Erythroblast (primary cell): ENCODE measurements at regions not wholly inside any gene's neighbourhood (a gene's known extent, or its start where the extent isn't known, plus 50 kb on each side); places are given as distances from the start of the nearest gene placed in this dataset.

Experiments used
- GATA1 ChIP-seq: IDR thresholded peaks from 2 replicates; pipeline ENCODE4 v1.6.1; 2011; ENCODE audit warnings: low read depth, mild to moderate bottlenecking, control low read depth, low read length, moderate library complexity
- POLR2A ChIP-seq: IDR thresholded peaks from 2 replicates; pipeline ENCODE4 v1.6.1; 2011; ENCODE audit warnings: mild to moderate bottlenecking, low read length

DNA sequence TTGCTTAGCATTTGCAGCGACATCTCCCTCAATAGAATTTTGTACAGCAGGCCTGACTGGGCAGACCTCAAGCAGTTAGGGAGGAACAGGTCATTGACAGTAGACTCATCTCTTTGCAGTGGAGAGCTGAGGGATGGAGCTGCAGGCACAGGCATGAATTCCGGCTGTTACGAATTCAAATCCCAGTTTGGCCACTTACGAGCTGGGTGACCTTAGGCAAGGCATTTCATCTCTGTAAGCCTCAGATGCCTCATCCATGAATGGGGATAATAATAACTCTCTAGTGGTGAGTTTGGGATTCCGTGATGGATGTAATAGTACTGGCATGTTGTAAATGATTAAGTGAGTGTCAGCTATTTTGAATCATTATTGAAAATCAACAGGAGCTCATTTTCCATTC, 195.3 kb downstream of the SEMA6A start:
- no peak for TF ChIP-seq POLR2A
- TF ChIP-seq GATA1: no peak
